GM19240 (cell line): ENCODE measurements at regions not wholly inside any gene's neighbourhood (a gene's known extent, or its start where the extent isn't known, plus 50 kb on each side); places are given as distances from the start of the nearest gene placed in this dataset.
"Not testable (repeated sequence)": the region's sequence is repeated elsewhere in the genome, so short reads cannot be mapped to it uniquely, and the experiment has no call there.

Source experiments
- DNase-seq: peaks from one replicate; pipeline ENCODE4 v3.0.0; 2011; ENCODE audit warnings: low spot score; ENCODE audit not compliant: insufficient read length

- DNase-seq: no peak
These were observed 499.9 kb downstream of the ZEB2 start for GRCh38 chr2:144020047-144020446.

GRCh38 chr2:144015655-144016245 lies 504.2 kb downstream of the ZEB2 start:
- no peak for DNase-seq

- DNase-seq: no peak
These were observed 504.9 kb downstream of the ZEB2 start for GRCh38 chr2:144015036-144015435.

GRCh38 chr2:144014103-144014502 lies 505.8 kb downstream of the ZEB2 start:
- no peak for DNase-seq

- no peak for DNase-seq
These were observed 507.6 kb downstream of the ZEB2 start for GRCh38 chr2:144012304-144012703.

- DNase-seq: no peak
These were observed 508.4 kb downstream of the ZEB2 start for GRCh38 chr2:144011553-144011952.

- no peak for DNase-seq
These were observed 508.8 kb downstream of the ZEB2 start for GRCh38 chr2:144011098-144011497.

GRCh38 chr2:144010096-144010836 lies 509.7 kb downstream of the ZEB2 start:
- DNase-seq: no peak

GRCh38 chr2:144006139-144006538 lies 513.8 kb downstream of the ZEB2 start:
- no peak for DNase-seq

- DNase-seq: no peak
These were observed 515.2 kb downstream of the ZEB2 start for GRCh38 chr2:144004742-144005141.

- no peak for DNase-seq
These were observed 516.4 kb downstream of the ZEB2 start for GRCh38 chr2:144003460-144004075.

GRCh38 chr2:143996974-143997373 lies 522.9 kb downstream of the ZEB2 start:
- DNase-seq: no peak

- no peak for DNase-seq
These were observed 525.0 kb downstream of the ZEB2 start for GRCh38 chr2:143994961-143995360.

GRCh38 chr2:143991596-143991995 lies 528.3 kb downstream of the ZEB2 start:
- DNase-seq: not testable (repeated sequence)

GRCh38 chr2:143988082-143988481 lies 531.8 kb downstream of the ZEB2 start:
- no peak for DNase-seq

GRCh38 chr2:143981428-143981827 lies 538.5 kb downstream of the ZEB2 start:
- no peak for DNase-seq

- DNase-seq: no peak
These were observed 542.6 kb downstream of the ZEB2 start for GRCh38 chr2:143977356-143977755.

- DNase-seq: no peak
These were observed 544.7 kb downstream of the ZEB2 start for GRCh38 chr2:143975216-143975615.

GRCh38 chr2:143974262-143974661 lies 545.7 kb downstream of the ZEB2 start:
- DNase-seq: no peak

- no peak for DNase-seq
These were observed 551.1 kb downstream of the ZEB2 start for GRCh38 chr2:143968860-143969259.

GRCh38 chr2:143968360-143968759 lies 551.6 kb downstream of the ZEB2 start:
- no peak for DNase-seq

- DNase-seq: no peak
These were observed 554.3 kb downstream of the ZEB2 start for GRCh38 chr2:143965493-143966164.
